Fibroblast of lung (primary cell): ENCODE measurements at regions not wholly inside any gene's neighbourhood (a gene's known extent, or its start where the extent isn't known, plus 50 kb on each side); places are given as distances from the start of the nearest gene placed in this dataset.

Source experiments
- EZH2 ChIP-seq: IDR thresholded peaks from 2 replicates; pipeline ENCODE4 v1.5.1; 2012; ENCODE audit warnings: low read length, control low read depth, mild to moderate bottlenecking; ENCODE audit errors: missing control alignments
- TF ChIP-seq, protein P1 (sequence below), 2 donors: IDR thresholded peaks in 1 of 2; conservative IDR thresholded peaks in 1 of 2; 1 replicate in 1 of 2; 2 replicates in 1 of 2; pipeline ENCODE4 v1.5.1; 2011 to 2012; ENCODE audit warnings: low read length in 2 of 2, control low read depth in 1 of 2, inconsistent platforms in 1 of 2, low read depth in 1 of 2, mild to moderate bottlenecking in 1 of 2

DNA sequence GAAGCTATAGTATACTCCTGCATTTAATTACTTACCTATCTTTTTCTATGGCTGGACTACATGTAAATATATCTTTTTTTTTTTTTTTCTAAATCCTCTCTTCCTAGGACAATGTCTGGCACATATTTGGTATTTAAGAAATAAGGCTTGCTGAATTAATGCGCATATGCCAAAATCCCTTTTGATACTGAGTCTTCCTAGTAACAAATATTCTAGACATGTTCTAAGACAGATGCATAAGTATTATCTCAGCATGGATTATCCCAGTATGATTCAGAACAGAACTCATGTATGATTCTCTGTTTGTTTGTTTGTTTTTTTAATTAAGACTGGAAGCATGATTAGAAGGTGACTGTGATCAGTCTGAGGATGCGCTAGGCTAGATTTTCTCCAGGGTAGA is 249.8 kb upstream of the ZNF717 start:
- TF ChIP-seq, protein P1, sequence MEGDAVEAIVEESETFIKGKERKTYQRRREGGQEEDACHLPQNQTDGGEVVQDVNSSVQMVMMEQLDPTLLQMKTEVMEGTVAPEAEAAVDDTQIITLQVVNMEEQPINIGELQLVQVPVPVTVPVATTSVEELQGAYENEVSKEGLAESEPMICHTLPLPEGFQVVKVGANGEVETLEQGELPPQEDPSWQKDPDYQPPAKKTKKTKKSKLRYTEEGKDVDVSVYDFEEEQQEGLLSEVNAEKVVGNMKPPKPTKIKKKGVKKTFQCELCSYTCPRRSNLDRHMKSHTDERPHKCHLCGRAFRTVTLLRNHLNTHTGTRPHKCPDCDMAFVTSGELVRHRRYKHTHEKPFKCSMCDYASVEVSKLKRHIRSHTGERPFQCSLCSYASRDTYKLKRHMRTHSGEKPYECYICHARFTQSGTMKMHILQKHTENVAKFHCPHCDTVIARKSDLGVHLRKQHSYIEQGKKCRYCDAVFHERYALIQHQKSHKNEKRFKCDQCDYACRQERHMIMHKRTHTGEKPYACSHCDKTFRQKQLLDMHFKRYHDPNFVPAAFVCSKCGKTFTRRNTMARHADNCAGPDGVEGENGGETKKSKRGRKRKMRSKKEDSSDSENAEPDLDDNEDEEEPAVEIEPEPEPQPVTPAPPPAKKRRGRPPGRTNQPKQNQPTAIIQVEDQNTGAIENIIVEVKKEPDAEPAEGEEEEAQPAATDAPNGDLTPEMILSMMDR (conservative IDR thresholded peaks at IDR 0.05 in 1 of 2, IDR thresholded peaks at IDR 0.05 in 1 of 2; ENCODE audit: low read depth in 1 of 2, low read length in 2 of 2), result no peak
- TF ChIP-seq EZH2, result no peak
